Bronchial epithelial cell (primary cell): ENCODE measurements at regions not wholly inside any gene's neighbourhood (a gene's known extent, or its start where the extent isn't known, plus 50 kb on each side); places are given as distances from the start of the nearest gene placed in this dataset.

Experiments
- DNase-seq: peaks from one replicate; pipeline ENCODE4 v3.0.0-alpha.2; 2010; ENCODE audit warnings: low read depth
- FAIRE-seq: peaks from 2 replicates; lab custom pipeline; 2011; peaks lifted over from hg19 to GRCh38; lab: Jason Lieb, UNC
- H3K27me3 ChIP-seq: 2 replicates; pipeline ENCODE4 v1.5.1; 2011; ENCODE audit warnings: low read length; ENCODE audit not compliant: control insufficient read depth, insufficient read depth
- H3K36me3 ChIP-seq: 2 replicates; pipeline ENCODE4 v1.5.1; 2011; ENCODE audit warnings: low read length; ENCODE audit not compliant: control insufficient read depth, insufficient read depth
- H3K4me3 ChIP-seq: 2 replicates; pipeline ENCODE4 v1.5.1; 2011; ENCODE audit warnings: mild to moderate bottlenecking, low read depth, low read length, control low read depth
- CTCF ChIP-seq: IDR thresholded peaks from 2 replicates; pipeline ENCODE4 v1.5.1; 2011; ENCODE audit warnings: mild to moderate bottlenecking, moderate library complexity, low read length, control low read depth, inconsistent platforms; ENCODE audit not compliant: insufficient read depth, severe bottlenecking

DNA sequence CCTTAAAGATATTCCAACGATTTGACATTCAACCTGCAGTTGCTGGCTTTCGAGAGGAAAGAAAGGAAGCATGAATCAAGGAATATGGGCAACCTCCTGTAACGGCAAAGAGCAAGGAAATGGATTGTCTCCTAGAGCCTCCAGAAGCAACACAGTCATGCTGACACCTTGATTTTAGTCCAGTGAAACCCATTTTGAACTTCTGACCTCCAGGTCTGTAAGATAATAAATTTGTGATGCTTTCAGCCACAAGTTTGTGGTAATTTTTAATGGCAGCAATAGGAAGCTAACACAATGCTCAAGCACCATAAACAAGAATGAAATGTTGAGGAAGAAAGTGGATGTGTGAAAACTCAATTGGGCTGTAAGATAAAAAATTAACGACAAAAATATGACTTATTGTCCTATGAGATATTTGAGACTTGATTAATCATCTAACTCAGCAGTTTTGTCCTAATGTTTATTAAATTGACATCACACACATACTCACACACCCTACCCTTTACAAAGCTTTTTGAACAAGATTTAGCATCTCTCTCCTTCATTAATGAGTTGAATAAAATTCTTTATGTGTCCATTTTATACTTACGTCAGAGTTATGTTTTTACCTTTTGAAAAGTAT, 857.2 kb upstream of the INTU start:
- no peak overlapping the region for H3K4me3 ChIP-seq
- H3K27me3 ChIP-seq = no peaks in the 10 kb centered on the region
- DNase-seq = no peak
- TF ChIP-seq CTCF = no peak
- no peaks in the 10 kb centered on the region for H3K36me3 ChIP-seq
- no peak for FAIRE-seq

GRCh38 chr4:126776361-126776760, 856.4 kb upstream of the INTU start:
- DNase-seq = no peak

DNA sequence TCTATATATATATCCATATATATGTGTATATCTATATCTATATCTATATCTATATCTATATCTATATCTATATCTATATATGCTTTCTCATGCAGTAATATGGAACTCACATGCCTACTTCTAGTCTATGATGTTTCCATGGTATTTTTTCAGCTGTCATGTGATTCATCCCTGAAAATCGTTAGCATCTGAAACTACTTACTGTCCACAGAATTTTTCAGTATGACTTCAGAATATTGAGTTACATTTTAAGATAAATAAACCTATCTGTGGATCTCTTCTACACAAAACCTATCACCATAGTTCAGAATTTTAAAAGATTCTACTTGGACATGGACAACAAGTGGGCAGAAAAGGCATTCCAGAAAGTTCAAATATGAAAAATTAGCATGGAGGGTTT, 855.1 kb upstream of the INTU start:
- no peak for FAIRE-seq
- DNase-seq = peak; percentile 58
- H3K36me3 ChIP-seq = no peaks in the 10 kb centered on the region
- no peak overlapping the region for H3K4me3 ChIP-seq
- H3K27me3 ChIP-seq = no peaks in the 10 kb centered on the region
- no peak for TF ChIP-seq CTCF

More at GRCh38 chr4:126776361-126776760, 856.4 kb upstream of the INTU start:
- no peak for FAIRE-seq
- no peak for TF ChIP-seq CTCF
- Histone ChIP-seq H3K36me3 (no peaks in the 10 kb centered on the region), H3K4me3 (no peak overlapping the region), H3K27me3 (no peaks in the 10 kb centered on the region)

- Histone ChIP-seq H3K27me3 (no peaks in the 10 kb centered on the region), H3K4me3 (no peak overlapping the region), H3K36me3 (no peaks in the 10 kb centered on the region)
- FAIRE-seq = no peak
- TF ChIP-seq CTCF = no peak
- peak; percentile 84 for DNase-seq
These were observed 854.4 kb upstream of the INTU start for GRCh38 chr4:126778348-126778747.

DNA sequence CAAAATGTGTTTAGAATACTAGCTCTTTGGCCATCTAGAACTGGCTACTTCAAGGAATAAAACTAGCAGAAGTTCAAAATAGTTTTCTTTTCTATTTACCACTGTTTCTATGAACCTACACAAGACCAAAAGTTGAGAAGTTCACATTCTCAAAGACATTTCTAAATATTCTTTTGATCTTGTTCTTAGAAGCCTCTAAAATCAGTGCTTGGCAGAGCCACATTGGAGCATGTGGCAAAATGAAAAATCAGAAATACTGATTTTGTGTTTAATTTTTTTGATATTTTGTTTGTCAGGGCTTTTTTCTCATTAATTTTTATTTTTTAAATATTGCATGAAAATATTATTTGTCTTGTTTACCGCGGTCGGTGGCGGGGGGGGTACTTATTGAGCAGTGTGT, 853.8 kb upstream of the INTU start:
- TF ChIP-seq CTCF = no peak
- no peaks in the 10 kb centered on the region for H3K27me3 ChIP-seq
- DNase-seq (no peak), FAIRE-seq (no peak)
- H3K4me3 ChIP-seq = no peak overlapping the region
- no peaks in the 10 kb centered on the region for H3K36me3 ChIP-seq
